Stimulated activated CD4-positive, alpha-beta T cell treated with anti-CD3 and anti-CD28 coated beads, TNF-alpha, amount 100 ng/mL, for 4 hours (primary cell): ENCODE measurements at regions not wholly inside any gene's neighbourhood (a gene's known extent, or its start where the extent isn't known, plus 50 kb on each side); places are given as distances from the start of the nearest gene placed in this dataset.
"Not testable (repeated sequence)": the region's sequence is repeated elsewhere in the genome, so short reads cannot be mapped to it uniquely, and the experiment has no call there.

Experiments used
- DNase-seq, 3 experiments: peaks; one replicate each; pipeline ENCODE4 v3.0.0-alpha.2; 2020; ENCODE audit warnings: low read depth in 3 of 3

DNA sequence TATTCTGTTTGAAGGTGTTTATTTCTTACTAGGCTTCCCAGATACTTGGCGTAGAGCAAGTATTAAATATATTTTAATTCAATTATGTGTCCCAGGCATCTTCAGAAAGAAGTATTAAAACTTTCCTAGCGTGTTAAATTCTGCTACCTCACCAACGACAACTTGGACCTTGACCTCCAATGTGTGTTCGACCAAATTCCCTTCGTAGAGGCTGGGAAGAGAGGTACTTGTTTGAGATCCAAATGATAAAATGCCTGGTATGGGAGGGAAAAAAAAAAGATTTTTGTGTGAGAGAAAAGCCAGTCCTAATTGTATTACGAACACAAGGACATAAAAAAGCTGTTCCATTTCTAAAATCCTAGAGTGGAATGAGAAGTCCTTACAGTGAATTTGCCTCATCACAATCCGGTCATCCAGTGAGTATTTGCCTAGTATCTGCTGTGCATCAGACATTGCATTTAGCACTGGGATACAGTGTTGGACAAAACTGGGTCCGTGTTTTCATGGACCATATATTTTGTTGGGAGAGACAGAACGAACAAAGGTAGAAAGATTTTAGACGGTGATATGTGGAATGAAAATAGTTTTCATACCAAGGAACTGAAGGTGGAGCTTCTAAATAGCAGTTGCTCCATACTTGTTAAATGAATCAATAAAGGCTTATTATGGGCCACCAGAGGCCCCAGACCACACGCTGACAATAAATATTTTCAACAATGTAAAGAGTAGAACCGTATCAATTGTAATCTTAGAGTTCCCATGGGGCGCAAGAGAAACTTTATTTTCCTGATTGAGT is 103.1 kb downstream of the KIF4B start:
- no peak for DNase-seq

DNA sequence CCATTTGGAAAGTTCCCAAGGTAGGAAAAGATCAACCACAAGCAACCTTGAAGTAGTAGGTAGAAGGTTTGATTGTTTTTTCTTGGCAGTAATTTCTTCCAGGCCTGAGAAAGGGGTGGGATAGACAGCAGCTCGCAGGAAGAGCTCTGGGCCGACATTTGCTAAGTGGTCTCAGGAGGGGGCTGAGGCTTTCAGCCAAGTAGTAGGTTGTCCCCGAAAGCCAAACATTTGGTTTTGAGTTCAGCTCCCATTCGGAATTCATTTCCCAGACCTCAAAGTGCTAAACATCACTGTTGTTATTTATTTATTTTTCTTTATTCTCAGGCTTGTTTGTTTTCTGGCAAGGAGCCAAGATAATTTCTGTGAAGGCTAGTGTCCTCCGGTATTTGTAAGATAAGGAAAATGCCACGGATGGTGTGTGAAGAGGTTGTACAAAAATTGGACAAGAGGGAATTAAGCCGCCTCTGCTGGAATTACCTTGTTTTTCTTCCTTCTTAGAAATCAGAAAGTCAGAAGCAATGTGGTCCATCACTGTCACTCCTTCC is 112.1 kb downstream of the KIF4B start:
- no peak for DNase-seq

DNA sequence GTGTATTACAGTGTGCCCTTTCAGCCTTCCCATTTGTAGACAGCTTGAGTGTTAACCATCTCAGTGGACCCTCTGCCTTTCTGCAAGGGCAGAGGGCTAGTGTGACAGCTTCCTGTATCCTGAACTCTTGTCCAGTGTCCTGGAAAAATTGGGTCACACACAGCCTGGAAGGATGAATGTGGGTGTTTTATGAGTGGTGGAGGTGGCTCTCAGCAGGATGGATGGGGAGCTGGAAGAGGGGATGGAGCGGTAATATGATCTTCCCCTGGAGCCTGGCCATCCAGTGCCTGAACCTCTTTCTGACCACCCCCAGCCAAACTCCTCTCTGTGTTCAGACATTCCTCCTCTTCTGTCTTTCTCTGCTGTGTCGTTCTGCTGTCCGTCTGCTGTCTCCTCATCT is 113.0 kb downstream of the KIF4B start:
- DNase-seq: no peak

DNA sequence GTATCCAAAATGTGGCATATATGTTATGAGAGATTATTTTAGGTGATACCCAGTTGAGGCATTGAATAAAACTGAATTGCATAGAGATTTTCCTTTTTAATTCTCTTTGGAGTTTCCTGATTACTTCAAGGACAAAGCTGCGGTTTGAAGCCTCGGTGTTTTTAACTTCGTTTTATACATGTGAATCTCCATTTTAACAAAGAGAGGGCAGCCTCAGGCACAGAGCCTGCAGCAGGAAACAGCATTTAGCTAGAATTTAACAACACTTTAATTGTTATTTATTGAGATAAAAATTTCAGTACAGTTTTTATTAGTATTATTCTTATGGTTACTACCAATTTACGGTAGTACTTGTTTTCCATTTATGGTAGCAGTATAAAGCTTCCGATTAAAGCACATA is 114.0 kb downstream of the KIF4B start:
- no peak for DNase-seq

DNA sequence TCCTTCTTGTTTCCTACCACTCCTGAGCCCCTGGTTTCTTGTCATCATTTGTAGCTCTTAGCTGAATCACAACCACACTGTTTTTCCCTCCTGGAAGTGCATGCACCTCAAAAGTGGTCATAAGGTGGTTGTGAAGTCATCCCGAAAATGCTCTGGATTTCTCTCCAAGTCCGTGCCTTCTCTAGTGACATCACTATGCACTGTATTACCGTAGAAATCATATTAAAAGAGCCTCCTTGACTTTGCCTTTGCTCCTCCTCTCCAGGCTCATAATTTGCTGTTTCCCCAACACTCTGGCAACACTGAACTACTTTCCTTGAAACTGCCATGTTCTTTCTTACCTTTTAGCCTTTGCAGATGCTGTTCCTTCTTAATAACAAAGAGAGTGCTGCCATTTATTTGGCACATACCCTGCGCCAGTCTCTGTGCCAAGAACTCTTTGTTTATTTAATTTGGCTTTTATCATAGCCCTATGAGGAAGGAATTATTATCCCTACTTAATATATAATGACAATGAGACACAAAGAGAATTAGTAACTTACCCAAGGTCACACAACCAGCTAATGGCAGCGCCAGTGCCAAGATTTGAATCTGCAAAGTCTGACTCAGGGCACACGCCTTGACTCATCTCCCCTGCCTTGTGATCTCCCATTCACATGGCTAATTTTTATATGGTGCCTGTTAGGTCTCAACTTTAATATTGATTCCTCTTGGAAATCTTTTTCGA is 115.4 kb downstream of the KIF4B start:
- DNase-seq: no peak

DNA sequence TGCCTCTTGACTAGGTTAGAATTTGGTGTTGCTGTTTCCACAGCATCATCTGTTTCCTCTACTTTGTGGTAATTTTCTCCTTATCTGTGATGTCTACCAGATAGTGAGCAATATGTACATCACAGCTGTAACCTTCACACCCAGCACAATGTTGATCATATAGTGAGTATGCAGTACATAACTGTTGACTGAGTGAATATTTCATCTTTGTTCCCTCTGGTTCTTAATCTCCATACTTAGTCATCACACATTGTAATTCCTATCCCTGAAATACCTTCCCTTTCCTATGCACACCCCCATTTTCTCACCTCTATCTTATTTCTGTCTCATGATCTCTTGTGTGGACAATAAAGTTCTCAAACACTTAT is 115.9 kb downstream of the KIF4B start:
- DNase-seq: no peak

DNA sequence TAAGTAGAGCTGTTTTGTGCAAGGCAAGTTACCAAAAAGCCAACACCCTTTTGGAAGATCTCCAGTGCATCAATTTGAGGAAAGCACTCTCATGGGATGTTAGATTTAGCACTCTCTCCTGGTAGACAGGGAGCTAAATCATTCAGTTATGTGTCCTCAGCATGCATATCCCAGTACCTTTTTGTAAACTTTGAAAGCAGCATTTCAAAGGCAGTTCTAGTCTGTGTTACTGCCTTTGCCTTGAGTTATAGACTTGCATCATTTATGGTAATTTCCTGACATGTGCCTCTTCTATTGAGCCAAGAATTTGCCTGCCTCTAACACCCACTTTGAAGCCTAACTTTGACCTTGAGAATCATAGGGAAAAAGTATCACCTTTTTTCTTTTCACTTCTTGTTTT is 120.6 kb downstream of the KIF4B start:
- DNase-seq: no peak

DNA sequence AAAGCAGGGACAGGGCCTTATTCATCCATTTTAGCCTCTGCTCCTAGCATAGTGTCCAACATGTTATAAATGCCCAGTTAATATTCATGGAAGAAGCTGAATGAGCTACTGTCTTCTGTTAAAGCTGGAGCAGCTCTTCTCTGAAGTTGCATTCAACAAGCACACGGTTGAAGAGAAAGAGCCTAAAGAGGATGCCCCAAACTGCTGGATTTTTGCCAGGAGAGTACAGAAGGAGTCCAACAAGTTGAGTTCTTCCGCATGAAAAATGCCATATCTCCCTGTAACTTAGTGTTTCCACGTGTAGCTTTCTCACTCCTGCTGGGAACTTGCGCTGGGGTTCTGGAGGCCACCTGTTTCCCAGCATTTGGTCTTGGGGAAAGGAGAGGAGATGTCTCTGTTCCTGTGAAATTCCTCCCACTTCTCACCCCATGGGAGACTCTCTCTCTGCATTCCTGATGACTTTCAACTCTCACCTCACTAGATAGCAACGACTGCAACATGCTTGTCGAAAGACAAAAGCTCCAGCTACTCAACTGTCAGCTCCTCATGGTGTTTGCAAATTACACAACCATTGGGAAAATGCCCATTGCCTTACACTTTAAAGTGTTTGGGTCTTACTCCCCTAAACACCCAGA is 122.8 kb downstream of the KIF4B start:
- no peak for DNase-seq

DNA sequence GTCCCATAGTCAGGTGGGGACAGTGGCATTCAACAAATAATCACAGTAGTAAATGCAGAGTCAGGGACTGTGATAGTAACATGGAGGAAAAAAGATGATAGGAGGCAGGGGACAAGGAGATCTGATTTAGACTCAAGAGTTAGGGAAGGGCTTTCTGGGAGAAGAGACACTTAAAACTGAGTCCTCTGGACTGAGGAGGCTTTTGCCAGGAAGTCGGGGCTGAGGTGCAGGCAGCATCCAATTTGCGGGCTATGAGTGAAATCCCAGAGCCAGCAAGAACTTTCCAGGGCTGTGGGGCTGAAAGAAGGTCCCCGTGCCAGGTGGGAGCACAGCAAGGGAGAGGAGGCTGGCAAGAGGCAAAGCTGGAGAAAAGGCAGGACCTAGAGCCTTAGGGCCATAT is 124.1 kb downstream of the KIF4B start:
- no peak for DNase-seq

DNA sequence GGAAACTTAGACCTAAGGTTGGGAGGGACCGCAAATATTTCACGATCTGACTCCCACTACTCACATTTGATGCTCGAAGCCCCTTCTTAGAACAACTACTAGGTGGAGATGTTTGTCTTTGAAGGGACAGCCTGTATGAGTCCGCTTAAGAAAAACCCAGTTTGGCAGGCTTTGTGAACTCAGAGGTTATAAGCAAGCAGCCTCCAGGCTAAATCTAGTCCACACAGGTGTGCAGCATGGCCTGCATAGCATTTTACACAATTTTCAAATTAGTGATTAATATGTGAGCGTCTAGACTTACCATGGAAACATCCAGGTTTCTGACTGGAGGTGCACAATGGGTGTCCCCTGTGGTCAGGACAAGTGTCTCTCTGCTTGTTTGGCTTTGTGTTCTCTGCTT is 127.1 kb downstream of the KIF4B start:
- DNase-seq: no peak

DNA sequence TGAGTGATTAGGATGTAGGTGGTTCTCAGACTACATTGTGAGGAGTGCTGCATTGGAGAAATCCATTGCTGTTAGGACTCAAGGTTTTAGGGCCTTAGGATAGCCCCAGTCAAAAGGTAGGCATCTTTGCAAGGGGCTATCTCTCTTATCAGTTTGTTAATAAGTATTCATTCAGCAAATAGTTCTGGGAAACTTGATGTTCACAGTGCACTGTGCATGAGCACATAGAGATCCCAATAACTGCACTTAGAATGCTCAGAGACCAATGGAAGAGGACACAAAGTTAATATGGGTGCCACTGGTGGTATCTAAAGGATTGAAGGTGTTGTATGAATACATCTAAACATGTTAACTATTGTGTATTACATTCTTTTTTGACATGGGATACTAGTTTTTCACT is 131.4 kb downstream of the KIF4B start:
- DNase-seq: no peak

DNA sequence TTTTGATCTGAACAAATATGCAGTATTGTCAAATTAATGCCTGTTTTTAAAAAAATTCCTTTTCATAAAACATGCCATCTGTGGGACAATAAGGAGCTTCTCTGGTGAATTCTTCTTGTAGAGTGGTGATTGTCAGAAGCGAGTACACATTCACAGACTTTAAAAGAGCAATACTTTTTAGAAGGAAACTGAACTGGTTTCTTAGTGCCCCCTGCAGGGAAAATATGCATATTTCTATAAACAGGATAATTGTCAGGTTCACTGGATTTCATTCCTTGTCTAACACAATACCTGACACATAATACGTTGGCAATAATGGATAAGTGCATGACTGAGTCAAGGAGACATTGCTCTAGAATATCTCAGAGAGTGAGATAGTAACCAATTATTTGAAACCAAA is 133.7 kb downstream of the KIF4B start:
- no peak for DNase-seq

DNA sequence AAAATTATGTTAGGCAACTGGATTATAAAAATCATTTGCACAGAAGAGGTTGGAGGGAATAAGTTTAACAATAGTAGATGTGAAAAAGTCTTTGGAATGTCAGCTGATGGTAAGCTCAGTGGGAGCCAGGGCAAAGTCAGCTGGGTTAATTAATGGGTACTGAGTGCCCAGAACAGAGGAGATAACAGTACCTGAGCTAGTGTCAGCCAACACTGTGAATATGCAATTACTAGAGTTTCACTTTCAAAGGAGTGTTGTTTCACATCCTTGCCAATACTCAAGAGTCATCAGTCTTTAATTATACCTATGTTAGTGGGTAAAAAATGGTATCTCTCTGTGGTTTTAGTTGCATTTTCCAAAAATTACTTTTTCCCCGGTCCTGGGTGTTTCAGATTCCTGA is 135.1 kb downstream of the KIF4B start:
- no peak for DNase-seq

DNA sequence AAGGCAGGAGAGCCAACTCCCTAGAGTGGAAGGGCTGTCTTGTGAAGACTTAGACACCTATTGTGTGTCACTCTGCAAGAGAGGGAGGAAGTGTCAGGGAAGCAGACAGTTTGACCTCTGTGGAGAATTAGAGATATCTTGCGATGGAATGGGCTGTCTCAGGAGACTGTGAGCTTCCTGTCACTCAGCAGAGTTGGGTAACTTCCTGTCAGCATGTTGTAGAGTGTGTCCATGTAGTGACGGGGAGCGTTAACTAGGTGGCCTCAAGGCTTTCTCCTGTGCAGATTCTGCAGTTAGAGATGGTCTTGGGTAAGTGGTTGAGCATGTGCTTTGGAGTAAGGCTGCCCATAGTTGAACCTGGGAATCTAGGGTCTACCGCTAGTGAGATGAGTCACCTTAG is 136.5 kb downstream of the KIF4B start:
- DNase-seq: no peak

DNA sequence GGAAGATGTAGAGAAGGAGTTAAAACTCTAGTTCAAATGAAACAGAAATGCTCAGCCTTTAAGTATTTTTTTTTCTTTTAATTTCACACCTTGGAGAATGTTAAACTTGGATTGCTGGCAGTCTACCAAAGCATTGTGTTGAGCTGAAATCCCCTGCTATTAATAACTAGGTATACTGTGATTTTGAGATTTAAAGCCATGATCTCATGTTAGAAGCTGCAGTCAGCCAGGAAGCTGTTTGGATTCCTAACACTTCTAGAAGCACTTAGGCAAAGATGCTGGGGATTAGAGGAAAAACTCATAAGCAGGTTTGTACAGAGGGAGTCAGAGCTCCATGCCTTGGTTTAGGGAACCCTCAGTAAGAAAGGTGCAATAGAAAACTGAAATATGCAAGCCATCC is 141.4 kb downstream of the KIF4B start:
- no peak for DNase-seq

DNA sequence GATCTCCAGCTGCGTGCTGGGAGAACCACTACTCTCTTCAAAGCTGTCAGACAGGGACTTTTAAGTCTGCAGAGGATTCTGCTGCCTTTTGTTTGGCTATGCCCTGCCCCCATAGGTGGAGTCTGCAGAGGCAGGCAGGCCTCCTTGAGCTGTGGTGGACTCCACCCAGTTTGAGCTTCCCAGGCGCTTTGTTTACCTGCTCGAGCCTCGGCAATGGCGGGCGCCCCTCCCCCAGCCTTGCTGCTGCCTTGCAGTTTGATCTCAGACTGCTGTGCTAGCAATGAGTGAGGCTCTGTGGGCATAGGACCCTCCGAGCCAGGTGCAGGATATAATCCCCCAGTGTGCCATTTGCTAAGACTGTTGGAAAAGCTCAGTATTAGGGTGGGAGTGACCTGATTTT is 149.5 kb downstream of the KIF4B start:
- DNase-seq: not testable (repeated sequence)

DNA sequence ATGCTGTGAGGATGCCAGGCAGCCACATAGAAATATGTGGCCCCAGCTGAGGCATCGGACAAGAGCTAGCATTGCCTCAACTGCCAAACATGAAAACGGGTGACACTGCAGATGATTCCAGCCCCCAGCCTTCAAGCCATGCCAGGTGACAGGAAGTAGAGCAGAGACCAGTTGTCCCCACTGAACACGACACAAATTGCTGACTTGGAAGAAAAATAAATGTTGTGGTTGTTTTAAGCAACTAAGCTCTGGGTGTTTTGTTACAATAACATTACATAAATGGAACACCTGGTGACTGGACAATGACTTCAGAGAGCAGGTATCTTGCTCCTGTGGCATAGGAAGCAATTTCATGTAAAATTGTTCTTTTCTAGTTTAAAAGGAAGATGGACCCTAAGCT is 154.2 kb downstream of the KIF4B start:
- no peak for DNase-seq

DNA sequence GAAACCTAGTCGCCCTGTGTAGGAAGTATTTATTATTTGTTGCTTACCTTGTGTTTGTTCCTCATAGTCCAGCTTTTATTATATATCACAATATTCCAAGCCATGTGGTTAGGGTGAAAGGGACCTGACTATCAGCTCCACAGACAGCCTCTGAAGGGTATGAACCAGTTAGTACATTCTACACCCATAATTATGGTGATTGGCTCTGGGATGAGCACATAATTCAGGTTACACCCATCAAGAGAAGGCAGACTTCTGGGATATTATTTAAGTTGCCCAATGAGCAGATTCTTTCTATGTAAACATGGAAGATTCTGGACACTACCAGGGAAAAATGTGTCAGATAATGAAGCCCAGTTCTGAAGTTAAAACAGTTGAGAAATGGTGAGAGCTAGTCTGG is 168.0 kb downstream of the KIF4B start:
- DNase-seq: no peak

DNA sequence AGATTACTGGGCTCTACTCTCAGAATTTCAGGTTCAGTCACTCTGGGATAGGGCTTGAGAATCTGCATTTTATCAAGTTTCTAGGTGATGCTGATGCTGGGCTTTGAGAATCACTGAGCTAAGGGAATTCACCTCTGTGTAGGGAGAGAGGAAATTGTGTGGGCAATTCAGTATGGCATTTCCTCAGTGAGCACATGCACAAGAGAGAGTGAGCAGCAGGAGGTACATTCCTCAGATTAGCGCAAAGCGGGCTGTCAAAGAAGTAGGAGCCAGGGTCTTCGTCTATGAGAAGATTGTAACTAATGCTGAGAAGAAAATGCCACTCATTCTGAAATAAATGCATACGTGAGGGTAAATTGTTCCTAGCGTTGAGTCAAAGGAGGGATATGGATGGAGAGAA is 175.9 kb downstream of the KIF4B start:
- DNase-seq: no peak

DNA sequence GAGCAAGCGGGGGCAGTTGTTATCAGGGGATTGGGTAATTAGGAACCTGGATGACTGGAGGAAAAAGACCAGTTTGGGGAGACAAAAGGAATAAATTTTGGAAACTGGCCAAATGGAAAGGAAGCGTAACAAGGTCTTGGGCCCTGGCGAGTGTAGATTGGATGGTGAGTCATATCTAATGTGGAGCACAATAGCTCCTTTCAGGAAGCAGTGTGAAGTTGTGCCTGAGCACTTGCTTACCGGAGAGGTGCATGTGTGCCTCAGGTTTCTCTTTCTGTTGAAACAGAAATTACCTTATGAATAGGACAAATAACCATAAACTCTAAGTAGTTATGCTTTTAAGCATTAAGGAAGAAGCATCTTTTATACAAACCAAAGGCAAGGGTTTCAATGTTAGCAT is 176.4 kb downstream of the KIF4B start:
- DNase-seq: no peak

DNA sequence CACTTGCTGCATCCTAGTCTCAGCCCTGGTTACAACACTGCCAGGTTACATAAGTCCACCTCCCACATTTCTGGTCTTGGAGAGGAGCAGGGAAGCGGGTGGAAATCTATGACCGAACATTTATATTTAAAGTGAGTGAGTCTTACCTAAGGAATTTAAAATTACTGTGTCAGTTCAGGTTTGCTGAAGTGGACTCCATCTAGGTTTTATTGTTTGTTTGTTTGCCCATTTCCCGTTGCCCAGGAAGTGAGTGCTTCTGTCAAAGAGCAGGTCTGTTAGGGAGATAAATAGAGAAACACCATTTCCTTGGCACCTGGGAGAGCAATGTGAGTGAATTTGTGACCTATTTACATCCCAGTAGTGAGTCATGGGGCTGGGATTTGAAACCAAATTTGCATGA is 179.5 kb downstream of the KIF4B start:
- no peak for DNase-seq

DNA sequence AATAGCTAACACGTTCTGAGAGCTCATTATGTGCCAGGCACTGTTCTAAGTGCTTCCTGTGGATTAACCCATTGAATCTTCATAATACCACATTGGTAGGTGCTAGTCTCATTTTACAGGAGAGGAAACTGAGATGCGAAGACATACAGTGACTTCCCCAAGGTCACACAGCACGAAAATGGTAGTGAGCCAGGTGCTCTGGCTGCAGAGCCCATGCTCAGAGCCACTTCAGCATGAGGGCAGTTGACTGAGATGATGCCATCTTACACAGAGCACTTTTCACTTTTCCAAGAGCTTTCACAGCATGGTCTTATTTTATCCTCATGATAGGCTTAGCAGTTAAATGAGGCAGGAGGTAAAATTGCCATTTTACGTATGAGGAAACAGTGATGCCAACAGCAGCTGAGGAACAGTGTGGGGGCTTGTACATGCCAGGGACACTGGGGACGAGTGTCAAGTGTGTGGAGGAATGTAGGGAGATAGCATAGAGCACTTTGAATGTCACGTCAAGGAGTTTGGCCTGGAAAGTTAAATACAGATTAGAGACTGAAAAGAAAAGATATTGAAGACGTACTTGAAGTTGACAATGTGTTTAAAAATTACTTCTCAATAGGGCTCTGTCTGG is 180.0 kb downstream of the KIF4B start:
- no peak for DNase-seq
